ENCODE measurements at regions not wholly inside any gene's neighbourhood (a gene's known extent, or its start where the extent isn't known, plus 50 kb on each side); places are given as distances from the start of the nearest gene placed in this dataset.

GRCh38 chr9:1639166-1639565 lies 376.0 kb upstream of the SMARCA2 start:
- TF ChIP-seq POLR2AphosphoS5 (IDR thresholded peaks at IDR 0.05), result no peak
- TF ChIP-seq EP300 (conservative IDR thresholded peaks at IDR 0.05; ENCODE audit: poor library complexity, severe bottlenecking), result no peak
- TF ChIP-seq TAF1 (IDR thresholded peaks at IDR 0.05; ENCODE audit: low read depth), result no peak
- no peak for TF ChIP-seq REST (IDR thresholded peaks at IDR 0.05; ENCODE audit: borderline replicate concordance)
- no peak for TF ChIP-seq EZH2 (IDR thresholded peaks at IDR 0.05; ENCODE audit: borderline replicate concordance, insufficient read depth, low read length, poor library complexity, severe bottlenecking)
- no peak for TF ChIP-seq RAD21 (conservative IDR thresholded peaks at IDR 0.05)
- no peak for TF ChIP-seq CTCF (IDR thresholded peaks at IDR 0.05; ENCODE audit: poor library complexity, severe bottlenecking)
- TF ChIP-seq MXI1 (conservative IDR thresholded peaks at IDR 0.05; ENCODE audit: poor library complexity, severe bottlenecking), result no peak
- TF ChIP-seq SMC3 (conservative IDR thresholded peaks at IDR 0.05; ENCODE audit: poor library complexity), result no peak
- H3K9me2 ChIP-seq (ENCODE audit: insufficient read depth, low read length), result no peaks in the 10 kb centered on the region
- H3K9ac ChIP-seq (ENCODE audit: low read length), result no peak overlapping the region
- H3F3A ChIP-seq (ENCODE audit: insufficient read depth, low read length, poor library complexity, severe bottlenecking), result no peaks in the 10 kb centered on the region
- H3K79me2 ChIP-seq (replicated peaks; ENCODE audit: insufficient read depth, low read length), result no peaks in the 10 kb centered on the region
- H3K4me3 ChIP-seq (ENCODE audit: low read length), result no peak overlapping the region
- no peak overlapping the region for H3K4me2 ChIP-seq (ENCODE audit: low read length)
- H3K9me3 ChIP-seq (ENCODE audit: low read length), result no peaks in the 10 kb centered on the region
- no peaks in the 10 kb centered on the region for H3K27me3 ChIP-seq (ENCODE audit: insufficient read depth, low read depth, low read length)
- H4K20me1 ChIP-seq (ENCODE audit: insufficient read depth), result no peaks in the 10 kb centered on the region
- no peaks in the 10 kb centered on the region for H3K36me3 ChIP-seq (ENCODE audit: insufficient read depth, low read length)
- H3K27ac ChIP-seq (ENCODE audit: low read length), result no peak overlapping the region
- H2AFZ ChIP-seq (ENCODE audit: low read depth, low read length), result no peak overlapping the region

GRCh38 chr9:1647776-1648175 lies 367.4 kb upstream of the SMARCA2 start:
- Histone ChIP-seq H3K9me3 (ENCODE audit: low read length) (no peaks in the 10 kb centered on the region), H3K4me2 (ENCODE audit: low read length) (no peak overlapping the region), H3K79me2 (replicated peaks; ENCODE audit: insufficient read depth, low read length) (no peaks in the 10 kb centered on the region), H3K36me3 (ENCODE audit: insufficient read depth, low read length) (no peaks in the 10 kb centered on the region), H2AFZ (ENCODE audit: low read depth, low read length) (no peak overlapping the region), H3F3A (ENCODE audit: insufficient read depth, low read length, poor library complexity, severe bottlenecking) (no peaks in the 10 kb centered on the region), H3K27me3 (ENCODE audit: insufficient read depth, low read depth, low read length) (no peaks in the 10 kb centered on the region), H3K4me3 (ENCODE audit: low read length) (no peak overlapping the region), H3K9me2 (ENCODE audit: insufficient read depth, low read length) (no peaks in the 10 kb centered on the region), H3K9ac (ENCODE audit: low read length) (no peak overlapping the region), H3K27ac (ENCODE audit: low read length) (no peak overlapping the region), H4K20me1 (ENCODE audit: insufficient read depth) (no peaks in the 10 kb centered on the region)
- no peak for TF ChIP-seq REST (IDR thresholded peaks at IDR 0.05; ENCODE audit: borderline replicate concordance)
- TF ChIP-seq SMC3 (conservative IDR thresholded peaks at IDR 0.05; ENCODE audit: poor library complexity), result no peak
- TF ChIP-seq RAD21 (conservative IDR thresholded peaks at IDR 0.05), result no peak
- no peak for TF ChIP-seq TAF1 (IDR thresholded peaks at IDR 0.05; ENCODE audit: low read depth)
- TF ChIP-seq POLR2AphosphoS5 (IDR thresholded peaks at IDR 0.05), result no peak
- no peak for TF ChIP-seq MXI1 (conservative IDR thresholded peaks at IDR 0.05; ENCODE audit: poor library complexity, severe bottlenecking)
- no peak for TF ChIP-seq CTCF (IDR thresholded peaks at IDR 0.05; ENCODE audit: poor library complexity, severe bottlenecking)
- no peak for TF ChIP-seq EZH2 (IDR thresholded peaks at IDR 0.05; ENCODE audit: borderline replicate concordance, insufficient read depth, low read length, poor library complexity, severe bottlenecking)
- no peak for TF ChIP-seq EP300 (conservative IDR thresholded peaks at IDR 0.05; ENCODE audit: poor library complexity, severe bottlenecking)

All from neural cell (in vitro differentiated cells).